Midbrain (tissue), 1 donor: ENCODE measurements at regions not wholly inside any gene's neighbourhood (a gene's known extent, or its start where the extent isn't known, plus 50 kb on each side); places are given as distances from the start of the nearest gene placed in this dataset.
"Not testable (repeated sequence)": the region's sequence is repeated elsewhere in the genome, so short reads cannot be mapped to it uniquely, and the experiment has no call there.

ENCODE experiments used
- DNase-seq: peaks from one replicate; lab custom pipeline; 2025; lab: John Stamatoyannopoulos, UW

DNA sequence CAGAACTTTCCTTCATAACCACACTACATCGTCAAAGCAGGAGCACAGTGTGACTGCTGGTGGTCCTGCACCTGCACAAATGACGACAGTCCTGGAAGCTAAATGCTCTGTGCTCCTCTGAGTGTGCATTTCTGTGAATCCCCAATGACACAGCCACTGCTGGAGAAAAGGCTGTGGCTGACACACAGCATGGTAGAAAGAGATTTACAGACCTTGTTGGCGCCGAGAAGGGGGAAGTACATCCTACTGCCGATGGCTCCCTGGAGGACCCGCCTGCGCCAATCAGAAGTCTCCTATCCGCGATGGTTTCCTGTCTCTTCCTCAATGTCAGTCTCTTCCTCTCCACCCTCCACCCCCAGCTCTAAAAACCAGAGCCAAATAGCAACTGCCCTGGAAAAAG lies 115.4 kb upstream of the RAB4A start:
- DNase-seq, result no peak

DNA sequence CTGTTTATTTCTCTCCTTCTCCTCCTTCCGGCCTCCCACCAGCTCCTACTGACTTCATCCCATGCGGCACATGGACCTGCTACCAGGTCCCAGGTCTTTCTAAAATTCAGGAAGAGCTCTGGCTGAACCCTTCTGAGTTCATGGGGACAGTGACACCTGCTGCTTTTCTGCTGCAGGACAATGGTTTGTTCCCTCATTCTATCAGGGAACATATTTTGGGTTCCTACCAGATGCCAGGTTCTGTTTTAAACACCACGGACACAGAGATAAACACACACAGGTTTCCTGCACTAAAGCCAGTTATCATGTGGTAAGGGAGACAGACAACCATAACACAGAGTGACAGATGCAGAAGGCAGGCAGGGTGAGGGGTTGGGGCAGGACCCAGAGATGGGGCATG lies 114.0 kb upstream of the RAB4A start:
- DNase-seq, result peak; percentile 27

DNA sequence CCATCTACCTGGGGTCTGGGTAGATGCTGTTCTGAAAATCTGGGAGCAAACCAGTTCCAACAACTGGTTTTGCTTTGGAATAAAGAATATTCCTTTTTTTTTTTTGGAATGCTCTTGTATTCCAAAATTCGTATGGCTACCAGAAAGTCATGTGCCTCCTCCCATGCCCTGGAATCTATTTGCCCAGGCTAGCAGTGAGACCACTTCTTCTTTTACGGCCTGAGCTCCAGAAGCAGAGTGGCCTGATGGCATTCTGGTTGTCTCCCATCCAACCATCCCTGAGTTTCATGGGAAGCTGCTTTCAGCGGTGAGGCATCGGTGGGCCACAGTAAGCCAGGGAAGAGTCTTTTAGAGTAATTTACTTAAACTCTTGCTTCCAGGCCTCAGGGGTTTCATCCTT lies 113.4 kb upstream of the RAB4A start:
- DNase-seq, result no peak

DNA sequence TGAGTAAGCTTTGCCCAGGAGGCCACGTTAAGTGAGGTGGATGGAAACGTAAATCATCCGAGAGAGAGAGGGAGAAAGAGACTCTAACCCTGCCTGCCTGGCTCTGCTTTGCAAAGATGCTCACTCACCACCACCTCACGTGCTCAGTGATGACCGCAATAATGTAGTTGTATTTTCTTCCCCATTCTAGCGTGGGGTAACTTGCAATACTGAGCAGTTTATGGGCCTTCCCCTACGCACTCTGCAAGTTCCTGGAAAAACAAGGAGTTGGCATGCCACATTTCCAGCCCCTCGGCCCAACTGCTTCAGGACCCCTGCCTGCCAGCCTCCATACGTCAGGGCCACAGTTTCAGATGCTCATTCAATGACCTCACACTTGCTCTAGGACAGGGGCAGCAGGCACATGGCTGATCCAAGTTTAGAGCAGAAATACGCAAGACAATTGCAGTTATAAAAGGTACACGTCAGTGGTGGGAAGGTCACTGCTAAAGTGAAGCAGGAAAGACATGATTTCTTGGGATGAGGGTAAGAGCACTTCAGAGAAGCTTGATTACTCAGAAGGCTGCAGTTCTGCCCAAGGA lies 112.5 kb upstream of the RAB4A start:
- DNase-seq, result no peak

DNA sequence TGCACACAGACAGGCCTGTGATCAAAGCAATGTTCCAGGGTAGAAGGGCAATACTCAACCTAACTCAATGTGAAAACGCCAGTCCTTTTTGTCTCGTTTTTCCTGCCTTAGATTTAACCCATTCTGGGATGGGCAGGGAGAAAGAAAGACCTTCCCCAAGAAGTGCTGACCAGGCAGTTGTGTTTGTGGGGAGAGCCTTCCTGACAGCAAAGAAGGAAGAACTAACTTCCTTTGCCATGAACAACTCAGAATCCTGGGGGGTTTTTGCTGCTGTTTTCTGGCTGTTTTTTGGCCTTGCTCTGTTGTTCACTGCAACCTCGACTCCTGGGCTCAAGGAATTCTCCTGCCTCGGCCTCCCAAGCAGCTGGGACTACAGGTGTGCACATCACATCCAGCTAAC lies 112.0 kb upstream of the RAB4A start:
- no peak for DNase-seq

DNA sequence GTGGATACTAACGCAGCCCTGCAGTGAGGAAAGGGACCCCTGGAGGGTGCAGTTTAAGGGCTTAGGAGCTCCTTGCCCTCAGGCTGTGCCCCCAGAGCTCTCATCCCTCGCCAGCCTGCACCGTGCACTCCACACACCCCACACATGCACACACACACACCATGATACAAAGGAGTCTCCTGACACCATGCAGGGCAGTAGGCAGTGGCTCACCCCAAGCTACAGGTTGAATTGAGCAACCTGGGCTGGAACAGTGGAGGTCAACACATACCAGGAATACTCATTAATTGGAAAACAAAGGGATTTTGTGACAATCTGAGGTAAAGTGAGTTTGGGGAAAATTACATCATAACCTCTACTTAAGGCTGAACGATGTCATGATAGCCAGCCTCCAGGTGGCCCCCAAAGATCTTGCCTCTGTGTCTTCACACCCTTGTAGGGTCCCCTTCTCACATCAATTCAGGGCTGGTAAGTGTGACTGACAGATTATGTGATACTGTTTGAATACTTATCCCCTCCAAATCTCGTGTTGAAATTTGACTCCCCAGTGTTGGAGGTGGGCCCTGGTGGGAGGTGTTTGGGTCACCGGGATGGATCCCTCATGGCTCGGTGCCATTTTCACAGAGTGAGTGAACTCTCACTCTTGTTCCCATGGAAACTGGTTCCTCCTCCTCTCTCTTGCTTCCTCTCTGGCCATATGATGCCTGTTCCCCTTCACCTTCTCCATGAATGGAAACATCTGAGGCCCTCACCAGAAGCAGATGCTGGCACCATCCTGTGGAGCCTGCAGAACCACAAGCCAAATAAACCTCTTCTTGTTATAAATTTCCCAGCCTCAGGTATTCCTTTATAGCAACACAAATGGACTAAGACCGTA lies 111.0 kb upstream of the RAB4A start:
- no peak for DNase-seq

DNA sequence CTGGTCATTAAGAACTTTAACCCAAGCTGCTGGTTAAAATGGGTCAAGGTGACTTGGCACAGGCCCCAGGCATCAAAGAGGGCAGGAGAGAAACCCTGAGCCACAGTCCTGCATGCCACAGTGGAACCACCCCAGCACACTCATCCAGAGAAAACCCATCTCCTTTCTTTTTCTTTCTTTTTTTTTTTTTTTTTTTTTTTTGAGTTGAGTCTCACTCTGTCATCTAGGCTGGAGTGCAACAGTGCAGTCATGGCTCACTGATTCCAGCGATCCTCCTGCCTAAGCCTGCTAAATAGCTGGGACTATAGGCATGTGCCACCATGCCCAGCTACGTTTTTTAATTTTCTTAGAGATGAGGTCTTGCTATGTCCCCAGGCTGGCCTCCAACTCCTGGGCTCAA lies 109.2 kb upstream of the RAB4A start:
- DNase-seq, result no peak

DNA sequence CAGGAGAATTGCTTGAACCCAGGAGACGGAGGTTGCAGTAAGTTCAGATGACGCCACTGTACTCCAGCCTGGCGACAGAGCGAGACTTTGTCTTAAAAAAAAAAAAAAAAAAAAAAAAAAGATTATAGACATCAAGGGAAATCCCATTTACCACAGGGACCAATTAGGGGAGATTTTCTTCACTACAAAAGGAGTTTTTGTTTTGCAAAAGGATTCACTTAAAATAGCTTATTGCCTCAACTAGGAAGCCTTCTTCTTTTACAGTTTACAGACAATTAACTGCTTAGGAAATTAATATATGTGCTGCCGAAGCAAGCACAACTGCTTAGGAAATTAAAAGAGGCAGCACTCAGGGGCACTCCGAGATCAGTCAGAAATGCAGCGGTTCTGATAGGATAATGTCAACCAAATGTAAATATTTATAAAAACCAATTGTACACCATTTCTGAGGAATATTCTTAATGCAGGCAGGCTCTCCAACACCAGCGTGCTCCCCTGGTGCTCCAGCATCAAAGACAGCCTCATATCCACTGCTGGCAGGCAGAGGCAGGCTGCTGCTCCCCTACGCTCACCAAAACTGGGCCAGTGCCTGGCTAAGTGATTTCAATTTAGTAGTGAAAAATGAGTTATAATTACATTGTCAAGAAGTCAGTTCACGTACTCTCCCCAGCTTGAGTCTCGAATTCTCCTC lies 107.9 kb upstream of the RAB4A start:
- DNase-seq, result no peak

DNA sequence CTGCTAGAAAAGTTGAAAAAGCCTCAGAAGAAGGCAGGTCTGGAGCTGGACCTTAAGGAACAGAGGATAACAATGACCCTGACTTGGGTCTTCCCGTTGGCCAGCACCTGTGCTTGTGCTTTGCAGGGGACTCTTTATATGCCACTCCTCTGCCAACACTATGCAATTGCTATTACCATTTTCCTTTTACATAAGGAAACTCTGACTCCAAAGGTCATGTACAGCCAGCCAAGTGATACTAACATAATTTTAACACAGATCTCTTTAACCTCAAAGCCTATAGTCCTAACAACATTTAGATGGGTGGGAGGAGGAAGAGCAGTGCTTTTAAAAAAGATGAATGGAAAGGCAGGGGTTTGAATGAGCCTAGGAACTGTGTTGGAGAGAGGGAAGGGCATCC lies 106.6 kb upstream of the RAB4A start:
- no peak for DNase-seq

DNA sequence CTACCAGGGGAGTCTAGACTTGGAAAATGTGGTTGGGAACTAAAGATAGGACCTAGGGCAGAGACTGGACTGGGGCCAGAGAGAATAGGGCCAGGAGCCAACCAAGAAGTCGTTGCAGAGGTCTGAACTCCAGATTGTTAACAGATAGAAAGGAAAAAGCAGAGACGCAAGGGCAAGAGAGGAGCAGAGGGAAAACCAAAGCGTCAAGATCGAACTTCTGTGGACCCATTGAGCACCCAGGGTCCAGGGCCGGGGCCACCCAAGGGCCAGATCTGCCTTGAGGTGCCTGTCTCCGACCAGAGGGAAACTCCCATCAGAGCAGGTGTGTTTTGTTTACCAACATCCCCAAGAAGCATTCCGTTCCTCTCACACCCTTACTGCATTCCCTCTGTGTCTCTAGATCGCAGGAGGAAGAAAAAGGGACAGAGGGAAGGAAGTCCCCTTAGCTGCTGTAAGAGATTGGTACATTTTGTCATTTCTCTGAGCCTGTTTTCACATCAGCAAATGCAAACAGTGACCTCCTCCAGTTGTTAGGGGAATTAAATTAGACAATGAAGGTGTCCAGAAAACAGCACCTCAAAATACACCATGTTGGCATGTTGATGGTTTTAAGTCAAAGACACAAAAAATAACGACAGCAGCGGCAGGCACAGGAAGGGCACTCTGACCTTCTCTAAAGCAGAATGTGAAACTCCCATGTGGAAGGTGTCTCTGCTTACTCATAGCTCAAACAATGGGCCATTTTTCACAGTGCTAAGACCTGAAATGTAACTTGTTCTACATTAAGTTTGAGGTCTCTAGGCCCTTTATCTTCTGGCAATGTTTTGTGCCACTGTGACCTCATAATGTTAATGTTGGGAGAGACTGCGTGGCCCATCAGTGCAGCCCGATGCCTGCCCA lies 105.8 kb upstream of the RAB4A start:
- DNase-seq, result no peak

DNA sequence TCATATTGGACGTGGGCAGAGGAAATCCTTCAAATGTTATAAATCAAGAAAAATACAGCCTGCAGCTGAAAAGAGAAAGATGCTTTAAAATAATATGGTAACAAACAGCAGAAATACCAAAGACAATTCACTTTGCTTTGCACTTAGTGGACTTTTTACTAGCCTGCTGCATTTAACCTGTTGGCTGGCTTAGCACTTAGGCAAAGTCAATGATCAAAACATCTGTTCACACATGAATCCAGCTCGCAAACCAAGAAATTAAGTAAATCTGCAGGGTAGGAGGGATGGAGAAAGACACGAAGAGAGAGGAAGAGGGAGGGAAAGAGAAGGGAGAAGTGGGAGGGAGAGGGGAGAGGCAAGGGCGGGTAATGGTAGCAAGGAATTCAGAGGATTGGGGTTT lies 103.6 kb upstream of the RAB4A start:
- no peak for DNase-seq

DNA sequence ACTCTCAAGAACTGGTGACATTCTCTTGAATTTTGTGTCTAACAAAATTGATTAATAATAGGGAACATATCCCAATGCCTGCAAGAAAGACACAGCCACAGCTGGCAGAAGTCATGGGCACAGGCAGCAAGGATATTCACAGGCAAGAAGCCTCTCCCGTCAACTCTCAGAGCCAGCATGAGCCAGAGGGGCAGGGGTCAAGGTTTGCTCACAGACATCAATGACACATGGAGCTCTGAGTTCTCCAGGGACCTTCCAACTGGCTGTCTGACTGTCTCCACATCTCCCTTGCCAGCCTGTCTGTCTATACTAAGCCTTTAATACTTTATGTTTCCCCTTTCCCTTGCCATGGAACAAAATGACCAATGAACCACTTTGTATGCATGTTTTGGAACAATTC lies 101.5 kb upstream of the RAB4A start:
- no peak for DNase-seq

DNA sequence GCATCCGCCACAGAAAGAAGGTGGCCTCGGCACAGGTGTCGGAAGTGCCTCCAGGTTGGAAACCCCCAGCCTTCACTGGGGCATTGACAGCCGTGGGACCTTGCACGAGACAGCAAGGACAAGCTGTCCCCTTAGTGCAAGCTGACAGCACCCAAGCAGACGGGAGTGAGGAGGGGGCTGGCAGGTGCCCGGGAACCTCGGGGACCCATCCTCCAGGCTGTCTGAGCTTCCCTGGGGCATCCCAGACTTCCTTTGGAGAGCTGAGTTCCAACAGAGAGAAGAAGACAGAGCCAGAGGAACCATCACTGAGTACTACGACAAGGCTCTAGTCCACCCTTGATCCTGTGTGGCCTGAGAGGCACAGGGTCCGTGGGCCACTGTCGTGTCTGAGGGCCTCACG lies 100.6 kb upstream of the RAB4A start:
- no peak for DNase-seq

DNA sequence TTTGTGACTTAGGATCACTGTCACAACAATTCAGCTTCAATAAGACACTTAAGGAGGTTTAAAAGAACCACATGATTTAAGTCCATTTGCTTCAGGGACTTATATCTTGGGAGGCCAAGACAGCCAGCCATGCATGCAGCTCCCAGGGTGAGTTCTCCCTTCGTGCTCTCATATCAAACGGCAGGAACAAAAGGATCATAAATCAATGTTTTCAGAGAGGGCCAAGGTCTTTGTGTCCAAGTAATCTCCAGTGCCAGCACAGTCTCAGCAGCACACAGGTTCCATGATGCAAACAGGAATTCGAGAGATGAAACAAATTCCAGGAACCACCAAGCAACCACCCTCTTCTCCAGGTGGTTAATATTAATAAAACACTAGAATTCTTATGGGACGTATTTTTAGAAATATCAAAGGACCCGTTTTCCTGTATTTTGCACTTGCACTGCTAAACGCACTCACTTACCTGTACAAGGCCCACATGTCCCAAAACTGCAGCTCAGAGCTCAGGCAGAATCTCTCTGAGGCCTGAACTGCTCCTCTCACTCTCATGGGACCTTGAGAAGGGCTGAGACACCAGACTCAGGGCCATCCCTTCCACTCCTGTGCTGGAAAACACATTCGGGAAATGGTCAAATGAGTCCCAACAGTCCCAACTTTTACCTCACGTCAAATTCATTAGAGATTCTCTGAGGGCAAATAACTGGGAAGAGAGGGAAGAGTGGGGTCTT lies 100.0 kb upstream of the RAB4A start:
- no peak for DNase-seq

DNA sequence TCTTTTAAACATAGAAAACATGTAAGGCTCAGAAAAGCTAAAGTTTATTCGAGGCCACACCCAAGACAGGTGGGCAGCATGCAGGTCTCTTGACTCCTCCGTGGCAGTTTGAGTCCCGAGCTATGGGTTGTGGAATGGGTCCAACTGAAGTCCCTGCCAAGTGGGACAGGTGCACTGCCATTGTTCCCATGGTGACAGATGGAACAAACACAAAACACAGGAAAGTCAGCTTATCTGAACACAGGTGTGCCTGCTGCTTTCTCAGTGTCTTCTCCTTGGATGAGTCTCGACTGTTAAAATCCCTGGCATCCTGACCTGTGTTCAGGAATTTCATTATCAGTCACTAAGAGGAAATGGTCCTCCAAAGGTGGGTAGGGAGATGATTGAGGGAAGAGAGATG lies 99.0 kb upstream of the RAB4A start:
- no peak for DNase-seq

DNA sequence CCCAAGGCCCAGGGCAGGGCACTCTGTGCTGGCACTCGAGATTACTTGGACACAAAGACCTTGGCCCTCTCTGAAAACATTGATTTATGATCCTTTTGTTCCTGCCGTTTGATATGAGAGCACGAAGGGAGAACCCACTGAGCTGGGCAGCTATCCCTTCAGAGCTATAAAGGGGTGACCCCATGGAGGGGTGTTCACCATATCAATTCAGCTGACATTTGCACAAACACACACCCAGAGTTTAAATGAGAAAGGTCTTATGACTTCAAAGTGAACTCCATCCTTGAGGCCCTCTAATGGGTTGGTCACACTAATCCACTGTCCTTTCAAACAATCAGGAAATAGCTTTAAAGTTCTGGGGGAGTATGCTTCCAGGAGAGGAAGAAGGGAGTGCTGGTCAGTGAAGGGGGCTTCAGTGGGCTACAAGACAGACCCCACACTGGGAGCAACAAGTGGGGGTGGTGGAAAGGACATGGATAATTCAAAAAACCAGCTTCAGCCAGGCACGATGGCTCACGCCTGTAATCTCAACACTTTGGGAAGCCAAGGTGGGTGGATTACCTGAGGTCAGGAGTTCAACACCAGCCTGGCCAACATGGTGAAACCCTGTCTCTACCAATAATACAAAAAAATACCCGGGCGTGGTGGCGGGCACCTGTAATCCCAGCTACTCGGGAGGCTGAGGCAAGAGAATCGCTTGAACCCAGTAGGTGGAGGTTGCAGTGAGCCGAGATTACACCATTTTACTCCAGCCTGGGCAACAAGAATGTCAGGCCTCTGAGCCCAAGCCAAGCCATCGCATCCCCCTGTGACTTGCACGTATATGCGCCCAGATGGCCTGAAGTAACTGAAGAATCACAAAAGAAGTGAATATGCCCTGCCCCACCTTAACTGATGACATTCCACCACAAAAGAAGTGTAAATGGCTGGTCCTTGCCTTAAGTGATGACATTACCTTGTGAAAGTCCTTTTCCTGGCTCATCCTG lies 97.1 kb upstream of the RAB4A start:
- not testable (repeated sequence) for DNase-seq

DNA sequence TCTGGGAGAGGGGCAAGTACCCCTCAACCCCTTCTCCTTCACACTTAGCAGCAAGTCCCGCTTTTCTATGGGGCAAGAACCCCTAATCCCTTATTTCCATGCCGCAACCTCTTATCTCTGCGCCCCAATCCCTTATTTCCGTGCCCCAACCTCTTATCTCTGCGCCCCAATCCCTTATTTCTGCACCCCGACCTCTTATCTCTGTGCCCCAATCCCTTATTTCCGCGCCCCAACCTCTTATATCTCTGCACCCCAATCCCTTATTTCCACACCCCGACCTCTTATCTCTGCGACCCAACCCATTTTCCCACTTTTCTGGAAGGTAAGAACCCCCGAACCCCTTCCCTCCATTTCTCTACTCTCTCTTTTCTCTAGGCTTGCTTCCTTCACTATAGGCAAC lies 95.6 kb upstream of the RAB4A start:
- DNase-seq, result not testable (repeated sequence)

DNA sequence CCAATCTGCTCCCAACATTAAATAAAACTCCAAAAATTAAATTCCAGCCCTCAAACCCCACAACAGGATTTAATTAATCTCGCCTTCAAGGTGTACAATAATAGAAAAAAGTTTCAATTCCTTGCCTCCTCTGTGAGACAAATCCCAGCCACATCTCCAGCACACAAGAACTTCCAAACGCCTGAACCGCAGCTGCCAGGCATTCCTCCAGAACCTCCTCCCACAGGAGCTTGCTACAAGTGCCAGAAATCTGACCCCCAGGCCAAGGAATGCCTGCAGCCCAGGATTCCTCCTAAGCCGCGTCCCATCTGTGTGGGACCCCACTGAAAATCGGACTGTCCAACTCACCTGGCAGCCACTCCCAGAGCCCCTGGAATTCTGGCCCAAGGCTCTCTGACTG lies 94.5 kb upstream of the RAB4A start:
- not testable (repeated sequence) for DNase-seq

DNA sequence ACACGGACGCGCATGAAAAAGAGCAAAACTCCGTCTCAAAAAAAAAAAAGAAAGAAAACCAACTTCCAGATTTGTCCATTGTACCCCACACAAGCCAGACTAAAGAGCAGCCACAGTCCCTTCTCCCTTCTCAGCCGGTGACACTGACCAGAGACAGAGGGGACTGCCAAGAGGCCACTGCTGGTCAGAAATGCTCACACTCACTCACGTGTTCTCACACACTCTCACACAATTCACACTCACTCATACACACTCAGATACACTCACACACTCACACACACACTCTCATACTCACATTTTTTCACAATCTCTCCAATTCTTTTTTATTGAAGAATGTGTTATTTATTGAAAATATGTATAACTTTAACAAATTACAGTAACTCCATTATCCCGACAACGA lies 90.8 kb upstream of the RAB4A start:
- no peak for DNase-seq

DNA sequence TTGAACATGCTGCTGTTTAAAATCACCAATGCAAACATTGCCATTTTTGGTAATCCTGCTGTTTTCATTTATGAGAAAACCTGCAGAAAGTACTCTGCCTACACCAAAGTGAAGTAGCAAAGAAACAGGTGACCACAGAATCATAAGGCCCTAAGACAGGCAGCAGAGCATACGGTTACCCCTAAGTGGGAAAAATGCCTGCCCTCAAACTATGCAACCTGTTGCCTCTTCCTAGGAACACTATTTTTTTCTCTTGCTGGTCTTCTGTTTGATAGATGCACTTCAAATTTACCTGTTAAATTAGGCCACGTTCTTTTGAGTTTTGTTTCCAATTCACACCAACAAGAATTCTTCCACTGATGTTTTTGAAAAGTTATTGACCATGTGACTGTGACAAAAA lies 89.5 kb upstream of the RAB4A start:
- no peak for DNase-seq
